ENCODE measurements at regions not wholly inside any gene's neighbourhood (a gene's known extent, or its start where the extent isn't known, plus 50 kb on each side); places are given as distances from the start of the nearest gene placed in this dataset.

GRCh38 chr6:22886650-22887581, 317.6 kb downstream of the HDGFL1 start:
- peak; percentile 68 for DNase-seq

- DNase-seq: no peak
These were observed 318.9 kb downstream of the HDGFL1 start for GRCh38 chr6:22888163-22888752.

DNA sequence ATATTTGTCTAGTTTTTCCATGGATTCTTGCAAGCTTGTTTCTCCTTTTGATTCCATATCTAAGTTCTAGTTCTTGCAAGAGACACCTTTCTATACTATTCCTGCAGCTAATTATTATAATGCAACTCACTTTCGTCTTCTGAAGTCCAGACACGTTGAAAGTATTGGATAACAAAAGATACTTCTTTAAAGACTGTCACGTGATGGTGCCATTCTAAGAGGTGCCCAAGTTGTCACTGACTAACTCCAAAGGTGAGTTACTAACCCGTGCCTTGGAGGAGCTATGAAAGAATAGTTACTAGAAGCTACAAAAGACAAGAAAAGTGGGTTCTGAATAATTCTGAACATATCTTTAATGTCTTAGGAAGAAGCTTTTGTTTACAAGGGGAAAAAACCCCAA, 322.6 kb downstream of the HDGFL1 start:
- no peak for DNase-seq

GRCh38 chr6:22892452-22892851, 323.1 kb downstream of the HDGFL1 start:
- DNase-seq: peak; percentile 96

DNA sequence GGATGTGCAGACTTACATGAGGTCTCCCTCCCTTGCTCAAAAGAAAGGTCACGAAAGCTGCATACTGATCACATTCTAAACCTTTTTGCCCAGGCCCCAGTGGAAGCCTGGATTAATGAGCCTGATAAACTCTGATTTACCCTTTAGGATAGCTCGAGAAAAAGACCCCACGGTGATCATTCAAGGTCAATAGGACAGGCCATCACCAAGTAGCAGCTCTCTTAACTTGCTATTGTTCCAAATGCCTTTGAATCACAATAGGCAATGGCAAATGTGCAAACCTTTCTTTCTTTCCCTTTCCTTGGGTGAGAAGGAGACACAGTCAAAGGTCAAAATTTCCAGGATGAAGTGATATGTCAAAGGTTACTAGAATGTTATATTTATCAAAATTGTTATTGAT, 327.3 kb downstream of the HDGFL1 start:
- no peak for DNase-seq

GRCh38 chr6:22899426-22899825, 330.1 kb downstream of the HDGFL1 start:
- DNase-seq: no peak

DNA sequence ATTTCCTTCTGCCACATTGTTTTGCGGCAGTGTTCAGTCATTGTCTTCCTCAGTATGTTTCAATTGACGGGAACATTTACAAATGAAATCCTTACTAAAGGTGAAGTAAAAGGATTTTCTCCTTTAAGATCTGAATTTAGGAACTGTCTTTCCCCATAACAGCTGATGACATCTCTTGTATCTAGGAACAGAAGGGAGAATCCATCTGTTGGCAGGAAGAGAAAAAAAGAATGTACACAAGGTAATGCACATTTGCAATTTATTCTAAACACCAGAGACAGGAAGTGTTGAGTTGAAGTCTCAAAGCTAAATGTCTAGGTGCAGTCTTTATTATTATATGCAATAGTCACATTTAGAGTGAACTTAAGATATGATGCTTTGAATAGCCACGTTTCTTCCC, 334.5 kb downstream of the HDGFL1 start:
- no peak for DNase-seq

- DNase-seq: no peak
These were observed 335.1 kb downstream of the HDGFL1 start for GRCh38 chr6:22904431-22904830.

DNA sequence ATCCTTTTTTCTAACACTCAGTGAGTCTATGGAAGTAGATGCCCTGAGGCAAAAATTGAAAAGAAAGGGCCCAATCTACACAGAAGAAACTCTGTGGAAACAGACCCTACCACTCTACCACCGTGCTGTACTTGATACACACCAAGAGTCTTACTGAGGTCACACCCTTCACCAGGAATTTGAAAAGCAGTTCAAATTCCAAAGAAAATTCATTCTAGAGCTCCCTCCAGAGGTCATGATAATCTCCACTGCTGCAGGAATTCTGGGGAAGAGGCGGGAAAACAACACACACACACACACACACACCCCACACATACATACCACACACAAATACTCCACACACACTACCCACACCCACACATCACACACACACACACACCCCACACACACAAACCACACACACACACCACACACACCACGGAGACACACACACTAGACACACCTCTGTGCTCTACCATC, 336.8 kb downstream of the HDGFL1 start:
- DNase-seq: peak; percentile 61

- DNase-seq: no peak
These were observed 337.7 kb downstream of the HDGFL1 start for GRCh38 chr6:22907085-22907484.

GRCh38 chr6:22910370-22910769, 341.0 kb downstream of the HDGFL1 start:
- no peak for DNase-seq

- no peak for DNase-seq
These were observed 344.2 kb downstream of the HDGFL1 start for GRCh38 chr6:22913612-22914011.

- DNase-seq: no peak
These were observed 348.0 kb downstream of the HDGFL1 start for GRCh38 chr6:22917344-22917743.

- no peak for DNase-seq
These were observed 352.5 kb downstream of the HDGFL1 start for GRCh38 chr6:22921828-22922227.

DNA sequence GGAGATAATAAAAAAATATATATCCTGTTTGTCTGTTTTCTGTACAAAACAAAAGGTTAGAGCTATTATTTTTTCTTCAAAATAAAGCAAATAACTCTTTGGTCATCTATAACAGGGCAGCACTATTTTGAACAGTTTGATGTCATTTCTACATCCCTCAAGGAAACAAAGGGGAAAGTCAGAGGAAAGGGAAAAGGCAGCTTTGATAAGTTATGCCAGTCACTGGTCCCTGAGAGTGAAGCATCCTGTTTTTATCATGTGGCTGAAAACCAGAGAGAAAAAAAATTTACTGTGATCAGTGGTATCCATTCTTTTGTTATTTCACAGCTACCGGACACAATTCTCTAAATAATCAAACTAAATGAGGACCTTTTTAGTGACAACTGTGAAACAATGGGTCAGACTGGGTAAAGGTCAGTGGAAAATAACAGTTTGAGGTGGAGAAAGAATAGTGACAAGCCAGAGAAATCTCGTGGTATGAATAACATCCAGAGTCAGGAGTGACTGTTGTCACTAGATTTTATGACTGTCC, 356.0 kb downstream of the HDGFL1 start:
- DNase-seq: no peak

DNA sequence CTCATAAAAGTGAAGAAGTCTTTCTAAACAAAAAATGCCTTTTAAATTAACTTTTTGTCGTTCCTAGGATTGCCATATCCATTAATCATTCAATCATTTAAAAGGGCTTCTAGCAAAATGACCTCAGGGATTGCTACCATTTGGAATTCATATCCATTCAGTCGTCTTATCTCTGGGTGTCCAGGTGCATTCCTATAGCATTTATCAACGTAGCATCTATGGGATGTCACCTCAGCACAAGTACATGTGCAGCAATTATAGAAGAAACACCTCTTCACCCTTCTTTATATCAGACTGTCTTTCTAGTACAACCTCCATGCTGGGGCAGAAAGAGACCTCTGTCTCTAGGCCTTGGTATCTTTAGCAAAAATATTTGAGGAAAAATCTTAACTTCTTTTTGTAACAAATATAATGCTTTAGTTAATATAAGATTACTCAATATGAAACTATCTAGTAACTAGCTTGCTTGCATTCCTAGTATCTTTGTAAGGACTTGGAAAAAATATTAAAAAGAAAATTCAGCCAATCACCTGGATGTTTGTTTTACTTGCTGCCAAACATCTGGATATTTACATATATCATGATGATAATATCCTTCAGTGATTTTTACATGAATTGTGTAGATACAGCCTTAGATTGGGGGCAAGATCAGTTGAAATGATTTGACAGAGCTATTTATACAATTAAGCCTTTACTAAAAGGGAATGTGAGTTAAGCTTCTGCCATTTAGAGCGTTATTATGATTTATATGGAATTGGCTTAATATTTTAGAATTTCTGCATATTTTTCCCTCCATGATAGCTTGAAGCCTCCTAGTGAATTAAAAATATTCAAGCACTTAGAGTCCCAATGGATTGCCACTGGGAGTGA, 356.8 kb downstream of the HDGFL1 start:
- DNase-seq: no peak

DNA sequence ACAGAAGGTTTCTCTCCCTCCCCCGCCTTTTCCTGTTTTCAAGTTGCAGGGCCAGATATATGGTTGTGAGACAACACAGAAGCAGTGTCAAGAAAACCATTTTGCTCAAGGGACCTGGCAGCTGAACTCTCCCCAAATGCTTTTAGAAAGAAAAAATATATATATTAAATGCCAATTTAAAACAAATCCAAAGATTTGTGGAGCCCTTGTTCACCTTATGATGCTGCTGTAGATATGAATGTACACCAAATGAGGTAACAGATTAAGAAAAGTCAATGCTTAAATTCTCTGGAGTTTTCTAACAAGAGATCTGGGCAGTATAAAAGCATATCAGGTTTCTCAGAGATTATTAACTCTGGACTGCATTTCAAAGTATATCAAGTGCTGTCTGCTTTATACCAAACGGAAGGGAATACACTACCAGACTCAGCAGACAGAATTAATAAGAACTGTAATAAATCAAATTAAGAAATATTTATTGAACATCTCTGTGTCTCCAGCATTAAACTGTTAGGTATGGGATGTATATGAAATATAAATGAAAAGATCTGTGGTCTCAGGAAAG, 357.5 kb downstream of the HDGFL1 start:
- DNase-seq: no peak

- no peak for DNase-seq
These were observed 359.4 kb downstream of the HDGFL1 start for GRCh38 chr6:22928775-22929174.

DNA sequence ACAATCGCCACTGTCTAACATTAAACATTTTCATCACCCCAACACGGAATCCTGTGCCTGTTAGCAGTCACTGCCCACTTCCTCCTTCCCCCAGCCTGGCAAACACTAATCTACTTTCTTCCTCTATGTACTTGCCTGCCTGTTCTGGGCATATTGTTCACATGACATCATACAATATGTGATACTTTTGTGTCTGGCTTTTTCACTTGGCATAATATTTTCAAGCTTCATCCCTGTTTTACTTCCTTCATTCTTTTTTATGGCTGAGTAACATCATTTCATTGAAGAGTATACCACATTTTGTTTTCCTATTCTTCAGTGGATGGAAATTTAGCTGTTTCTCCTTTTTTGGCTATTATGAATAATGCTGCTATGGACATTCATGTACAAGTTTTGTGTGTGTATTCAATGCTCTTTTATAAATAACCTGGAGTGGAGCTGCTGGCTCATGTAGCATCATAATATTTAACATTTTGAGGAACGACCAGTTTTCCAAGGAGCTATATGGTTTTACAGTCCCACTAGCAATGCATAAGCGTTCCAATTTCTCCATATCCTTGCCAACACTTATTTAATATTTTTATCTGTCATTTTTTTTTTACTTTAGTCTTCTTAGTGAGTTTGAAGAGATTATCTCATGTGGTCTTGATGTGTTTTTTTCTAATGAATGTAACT, 360.1 kb downstream of the HDGFL1 start:
- DNase-seq: peak; percentile 26

DNA sequence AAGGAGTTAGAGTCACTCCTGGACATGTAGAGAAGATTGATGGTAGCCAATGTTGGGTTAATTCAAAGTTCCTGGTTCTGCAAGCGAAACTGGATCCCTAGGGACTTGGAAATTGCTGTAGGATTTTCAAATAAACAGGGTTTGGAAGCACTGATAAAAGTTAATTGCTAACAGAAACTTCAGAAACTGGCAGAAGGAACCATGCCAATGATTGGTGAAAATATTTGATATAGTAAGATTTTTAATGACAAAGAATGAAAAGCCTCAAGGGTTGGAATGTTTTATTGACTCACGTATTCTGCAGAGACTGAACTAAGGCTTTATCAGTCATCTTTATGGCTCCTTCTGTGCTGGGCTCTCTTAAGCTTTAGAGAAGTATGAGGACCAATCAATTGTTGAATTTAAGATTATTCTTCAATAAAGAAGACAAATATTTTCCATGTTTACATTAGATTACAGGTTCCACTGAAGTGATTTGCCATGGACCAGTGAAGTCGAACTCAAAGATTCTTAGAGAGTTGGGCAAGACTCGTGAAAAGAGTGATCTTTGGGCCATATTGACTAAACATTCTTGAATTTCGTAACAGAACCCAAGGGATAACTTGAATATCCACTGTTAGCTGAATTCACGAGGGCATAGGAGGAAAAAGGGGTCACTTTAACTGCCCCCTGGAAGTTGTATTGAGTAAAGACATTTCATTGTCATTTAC, 371.4 kb downstream of the HDGFL1 start:
- peak; percentile 43 for DNase-seq

GRCh38 chr6:22942403-22942802, 373.0 kb downstream of the HDGFL1 start:
- DNase-seq: no peak
